Right ventricle myocardium superior (tissue), 1 donor: ENCODE measurements at regions not wholly inside any gene's neighbourhood (a gene's known extent, or its start where the extent isn't known, plus 50 kb on each side); places are given as distances from the start of the nearest gene placed in this dataset.

ENCODE experiments used
- ATAC-seq: fragments of 200-7000 bp; cut with Tn5 transposase; one replicate; pipeline ENCODE4 v1.9.1; 2020; ENCODE audit warnings: mild to moderate bottlenecking; ENCODE audit not compliant: poor library complexity
- DNase-seq: peaks from one replicate; pipeline ENCODE4 v3.0.0-alpha.2; 2020
- intact Hi-C: fragments of 100-400 bp; cut with DNase I; formaldehyde crosslinking; loops from one replicate; pipeline ENCODE4 v1.11.2; 2022
- donor health status: DM: no; HTN: yes; CAD: no; lungs with severe emphysema.

DNA sequence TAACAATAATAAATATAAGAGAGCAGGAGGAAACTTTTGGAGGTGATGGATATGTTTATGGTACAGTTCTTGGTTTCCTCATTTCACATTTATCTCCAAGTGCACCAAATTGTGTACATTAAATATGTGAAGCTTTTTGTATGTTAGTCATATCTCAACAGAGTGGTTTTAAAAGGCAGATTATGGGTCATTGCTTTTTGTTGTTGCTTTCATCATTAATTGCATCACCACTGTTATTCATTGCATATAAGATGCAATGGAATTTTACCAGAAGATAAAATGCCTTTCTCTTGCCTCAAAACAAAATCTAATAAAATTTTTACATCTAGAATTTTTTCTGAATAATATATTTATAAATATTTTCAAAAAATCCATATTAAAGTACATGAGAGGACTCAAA, 1198.9 kb upstream of the GBE1 start:
- no peak for DNase-seq
- intact Hi-C loops, result no loop called here
- no peak for ATAC-seq

DNA sequence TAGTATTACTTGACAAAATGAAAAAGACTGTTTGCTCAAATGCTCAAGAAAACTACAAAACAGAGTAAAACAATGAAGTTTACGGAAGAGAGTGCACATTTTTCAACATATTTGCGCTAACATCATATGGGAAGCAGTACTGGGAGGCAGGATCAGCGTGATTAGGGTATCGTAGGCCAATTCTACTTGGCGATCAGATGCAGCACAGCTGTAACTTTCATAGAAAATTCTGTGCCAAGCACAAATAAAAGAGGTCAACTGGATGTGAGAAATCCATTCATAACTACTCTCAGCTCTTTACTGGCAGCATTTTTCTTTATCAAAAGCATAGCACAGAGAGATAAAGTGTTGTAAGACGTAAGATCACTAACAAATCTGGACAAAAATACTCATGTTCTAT, 1196.3 kb upstream of the GBE1 start:
- no peak for DNase-seq
- intact Hi-C loops, result no loop called here
- no peak for ATAC-seq

DNA sequence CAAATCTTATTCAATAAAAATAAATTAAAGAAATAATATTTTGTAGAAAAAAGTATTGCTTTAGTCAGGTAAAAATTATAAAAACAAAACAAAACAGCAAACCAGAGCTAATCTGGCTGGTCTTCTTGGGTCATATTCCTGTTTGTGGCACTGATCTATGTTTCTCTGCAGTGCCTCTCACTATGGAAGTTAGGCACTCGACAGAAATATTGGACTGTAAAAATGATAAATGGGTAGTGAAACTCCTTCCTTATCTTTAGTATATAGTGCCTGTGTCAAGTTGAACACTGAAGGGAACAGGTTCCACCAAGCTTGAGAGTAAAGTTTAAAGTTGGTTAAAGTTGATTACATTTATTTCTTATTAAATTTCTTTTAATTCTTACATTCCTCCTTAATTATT, 1195.6 kb upstream of the GBE1 start:
- no peak for DNase-seq
- intact Hi-C loops, result no loop called here
- ATAC-seq, result no peak

GRCh38 chr3:82954486-82954885, 1193.0 kb upstream of the GBE1 start:
- intact Hi-C loops, result no loop called here
- ATAC-seq (no peak), DNase-seq (no peak)

GRCh38 chr3:82942041-82942440, 1180.6 kb upstream of the GBE1 start:
- intact Hi-C loops, result no loop called here
- no peak for ATAC-seq
- DNase-seq, result no peak

- peak; percentile 21 for DNase-seq
- ATAC-seq, result no peak
- intact Hi-C loops, result no loop called here
Observed at GRCh38 chr3:82940124-82940523, 1178.7 kb upstream of the GBE1 start.

GRCh38 chr3:82939491-82940097, 1178.1 kb upstream of the GBE1 start:
- ATAC-seq, result no peak

DNA sequence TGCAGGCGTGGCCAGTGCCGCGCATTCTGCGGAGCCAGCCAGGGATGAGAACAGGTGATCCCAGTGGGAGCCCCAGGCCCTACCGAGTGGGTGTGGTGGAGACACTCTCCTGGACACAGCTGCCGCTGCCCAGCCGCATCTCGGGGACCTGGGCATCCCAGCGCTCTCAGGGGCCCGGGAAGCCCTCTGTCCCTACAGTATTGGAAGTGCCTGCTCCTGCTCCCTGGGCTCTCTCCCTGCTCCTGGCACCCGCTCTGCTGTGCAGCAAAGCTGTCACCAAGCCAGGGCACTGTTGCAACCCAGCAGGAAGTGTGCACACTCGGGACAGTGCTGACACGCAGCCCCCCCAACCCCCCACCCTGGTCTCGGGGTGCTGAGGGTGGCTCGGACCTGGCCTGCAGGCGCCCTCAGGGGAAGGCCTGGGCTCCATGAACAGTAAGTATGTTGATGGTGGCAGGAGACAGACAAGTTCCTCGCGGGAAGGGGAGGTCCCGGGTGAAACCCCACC, 1177.4 kb upstream of the GBE1 start:
- ATAC-seq (no peak), DNase-seq (no peak)
- intact Hi-C loops, result no loop called here

More at GRCh38 chr3:82939491-82940097, 1178.1 kb upstream of the GBE1 start:
- intact Hi-C loops, result no loop called here
- no peak for DNase-seq

GRCh38 chr3:82927309-82928253, 1166.1 kb upstream of the GBE1 start:
- intact Hi-C loops, result no loop called here
- no peak for ATAC-seq
- no peak for DNase-seq

DNA sequence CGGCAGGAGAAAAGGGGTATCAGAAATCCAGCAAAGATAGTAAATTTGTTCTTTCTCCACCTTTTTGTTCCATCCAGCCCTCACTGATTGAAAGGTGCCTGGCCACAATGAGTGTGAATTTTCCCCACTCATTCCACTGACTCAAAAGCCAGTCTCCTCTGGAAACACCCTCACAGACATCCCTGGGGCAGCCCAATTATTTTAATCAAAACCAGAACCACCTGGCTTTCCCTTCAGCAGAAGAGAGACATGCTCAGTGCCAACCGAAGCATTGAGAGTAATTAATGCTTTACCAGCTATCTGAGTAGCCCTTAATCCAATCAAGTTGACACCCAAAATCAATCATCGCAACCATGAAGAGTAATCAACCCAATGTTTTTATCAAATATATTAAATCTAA, 1129.6 kb upstream of the GBE1 start:
- intact Hi-C loops, result no loop called here
- DNase-seq, result no peak
- no peak for ATAC-seq

DNA sequence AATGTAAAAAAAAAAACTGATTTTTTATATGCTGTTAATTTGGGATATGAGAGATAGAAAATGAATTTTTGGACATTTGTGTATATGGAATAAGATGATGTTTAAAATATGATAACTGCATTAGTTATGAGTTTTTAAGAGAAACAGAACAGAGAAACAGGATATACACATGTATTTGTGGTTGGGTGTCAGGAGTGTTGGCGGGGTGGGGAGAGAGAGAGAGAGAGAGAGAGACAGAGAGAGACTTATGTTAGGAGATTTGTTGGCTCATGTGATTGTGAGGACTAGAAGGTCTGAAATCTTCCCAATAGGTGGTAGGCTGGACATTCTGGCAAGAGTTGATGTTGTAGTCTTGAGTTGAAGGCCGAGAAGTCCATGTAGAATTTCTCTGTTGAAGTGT, 1121.6 kb upstream of the GBE1 start:
- intact Hi-C loops, result no loop called here
- no peak for DNase-seq
- no peak for ATAC-seq

GRCh38 chr3:82875401-82875800, 1114.0 kb upstream of the GBE1 start:
- no peak for ATAC-seq
- intact Hi-C loops, result no loop called here

DNA sequence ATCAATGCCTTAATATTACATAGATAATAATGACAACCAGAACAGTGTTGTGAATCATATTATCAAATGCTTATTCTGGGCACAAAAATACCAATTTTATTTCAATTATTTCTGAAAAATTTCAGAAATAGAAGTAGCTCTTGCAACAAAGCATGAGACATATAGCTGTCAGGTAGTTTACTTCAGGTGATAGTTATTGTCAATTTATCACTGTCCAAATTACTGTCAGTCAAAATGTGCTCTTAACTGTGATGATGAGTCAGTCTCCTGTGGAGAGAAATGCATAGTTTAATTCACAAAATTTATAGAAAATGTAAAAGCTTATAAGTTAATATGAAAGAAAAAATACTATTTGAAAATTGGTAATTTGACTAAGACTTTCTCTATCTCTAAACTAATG, 1078.4 kb upstream of the GBE1 start:
- DNase-seq (no peak), ATAC-seq (no peak)
- intact Hi-C loops, result no loop called here

More at GRCh38 chr3:82875401-82875800, 1114.0 kb upstream of the GBE1 start:
- DNase-seq, result no peak

- no peak for ATAC-seq
- no peak for DNase-seq
- intact Hi-C loops, result no loop called here
Observed at GRCh38 chr3:82834098-82834497, 1072.7 kb upstream of the GBE1 start.

- intact Hi-C loops, result no loop called here
- ATAC-seq, result no peak
Observed at GRCh38 chr3:82824491-82824890, 1063.0 kb upstream of the GBE1 start.

GRCh38 chr3:82816086-82816485, 1054.6 kb upstream of the GBE1 start:
- DNase-seq, result no peak
- ATAC-seq, result no peak
- intact Hi-C loops, result no loop called here

More at GRCh38 chr3:82824491-82824890, 1063.0 kb upstream of the GBE1 start:
- DNase-seq, result no peak

DNA sequence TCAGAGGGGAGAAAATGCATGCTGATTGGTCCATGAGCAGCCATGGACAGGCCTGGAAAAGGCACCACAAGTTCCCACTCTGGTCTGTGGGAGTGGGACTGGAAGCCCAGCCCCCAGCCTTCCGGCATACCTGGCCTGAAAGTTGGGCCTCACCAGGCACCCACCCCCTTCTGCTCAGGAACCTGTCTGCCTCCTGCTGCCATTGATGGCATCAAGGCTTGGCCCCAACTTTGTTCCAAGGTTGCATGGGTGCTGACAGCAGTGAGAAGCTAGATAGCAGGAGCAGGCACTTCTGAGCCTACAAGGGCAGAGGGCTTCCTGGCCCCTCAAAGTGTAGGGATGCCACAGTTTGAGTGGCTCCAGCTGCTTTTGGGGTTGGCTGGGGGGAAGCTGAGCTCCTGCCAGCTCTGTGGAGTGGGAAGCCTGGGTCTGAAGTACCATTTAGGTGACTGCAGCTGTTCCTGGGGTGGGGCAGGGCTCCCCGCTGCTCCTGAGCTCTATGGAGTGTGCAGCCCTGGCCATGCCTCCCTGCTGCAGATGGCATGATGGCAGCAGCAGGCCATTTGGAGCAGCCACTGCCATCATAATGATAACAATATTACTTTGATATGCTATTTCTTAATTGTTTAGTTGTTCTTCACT, 1054.1 kb upstream of the GBE1 start:
- ATAC-seq (no peak), DNase-seq (no peak)
- intact Hi-C loops, result no loop called here

GRCh38 chr3:82814660-82815059, 1053.2 kb upstream of the GBE1 start:
- ATAC-seq (peak; percentile 99), DNase-seq (peak; percentile 52)

GRCh38 chr3:82807781-82808180, 1046.3 kb upstream of the GBE1 start:
- intact Hi-C loops, result no loop called here
- no peak for DNase-seq
- no peak for ATAC-seq

More at GRCh38 chr3:82814660-82815059, 1053.2 kb upstream of the GBE1 start:
- intact Hi-C loops, result no loop called here
